Lower leg skin (tissue), 3 donors: ENCODE measurements at regions not wholly inside any gene's neighbourhood (a gene's known extent, or its start where the extent isn't known, plus 50 kb on each side); places are given as distances from the start of the nearest gene placed in this dataset.

ENCODE experiments used
- POLR2A ChIP-seq, 2 donors: fragments of 450-650 bp; IDR thresholded peaks; one replicate each; pipeline ENCODE4 v1.6.1; 2016 to 2017; ENCODE audit warnings: antibody characterized with exemption in 2 of 2, mild to moderate bottlenecking in 1 of 2, moderate library complexity in 1 of 2
- TF ChIP-seq, protein P1 (sequence below), 3 donors: fragments of 450-650 bp; IDR thresholded peaks; one replicate each; pipeline ENCODE4 v1.5.1; 2016; ENCODE audit warnings: antibody characterized with exemption in 3 of 3, mild to moderate bottlenecking in 3 of 3, moderate library complexity in 2 of 3

DNA sequence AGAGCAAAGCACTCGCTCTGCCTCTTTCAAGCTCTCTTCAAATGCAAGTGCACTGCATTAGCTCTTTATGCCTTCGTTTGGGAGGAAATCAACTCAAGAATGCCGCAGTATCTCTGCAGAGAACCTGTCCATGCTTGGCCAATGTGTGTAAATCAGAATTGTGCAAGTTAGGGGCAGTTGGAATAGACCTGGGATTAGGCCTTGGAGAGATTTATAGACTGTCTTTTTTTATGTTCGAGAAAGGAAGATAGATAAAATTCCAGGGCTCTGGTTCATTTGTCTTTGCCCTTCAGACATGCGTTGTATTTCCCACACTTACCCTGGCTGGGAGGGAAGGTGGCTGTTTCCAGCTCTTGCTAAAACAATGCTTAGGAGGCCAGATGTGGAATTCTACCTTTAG, 163.7 kb downstream of the MOBP start:
- TF ChIP-seq, protein P1, sequence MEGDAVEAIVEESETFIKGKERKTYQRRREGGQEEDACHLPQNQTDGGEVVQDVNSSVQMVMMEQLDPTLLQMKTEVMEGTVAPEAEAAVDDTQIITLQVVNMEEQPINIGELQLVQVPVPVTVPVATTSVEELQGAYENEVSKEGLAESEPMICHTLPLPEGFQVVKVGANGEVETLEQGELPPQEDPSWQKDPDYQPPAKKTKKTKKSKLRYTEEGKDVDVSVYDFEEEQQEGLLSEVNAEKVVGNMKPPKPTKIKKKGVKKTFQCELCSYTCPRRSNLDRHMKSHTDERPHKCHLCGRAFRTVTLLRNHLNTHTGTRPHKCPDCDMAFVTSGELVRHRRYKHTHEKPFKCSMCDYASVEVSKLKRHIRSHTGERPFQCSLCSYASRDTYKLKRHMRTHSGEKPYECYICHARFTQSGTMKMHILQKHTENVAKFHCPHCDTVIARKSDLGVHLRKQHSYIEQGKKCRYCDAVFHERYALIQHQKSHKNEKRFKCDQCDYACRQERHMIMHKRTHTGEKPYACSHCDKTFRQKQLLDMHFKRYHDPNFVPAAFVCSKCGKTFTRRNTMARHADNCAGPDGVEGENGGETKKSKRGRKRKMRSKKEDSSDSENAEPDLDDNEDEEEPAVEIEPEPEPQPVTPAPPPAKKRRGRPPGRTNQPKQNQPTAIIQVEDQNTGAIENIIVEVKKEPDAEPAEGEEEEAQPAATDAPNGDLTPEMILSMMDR (IDR thresholded peaks at IDR 0.05), result no peak
- TF ChIP-seq POLR2A (IDR thresholded peaks at IDR 0.05), result no peak
